ENCODE measurements at regions not wholly inside any gene's neighbourhood (a gene's known extent, or its start where the extent isn't known, plus 50 kb on each side); places are given as distances from the start of the nearest gene placed in this dataset.
"Not testable (repeated sequence)": the region's sequence is repeated elsewhere in the genome, so short reads cannot be mapped to it uniquely, and the experiment has no call there.

- no peak for DNase-seq
- in situ Hi-C loops (cut with HindIII; ENCODE audit: low pct_ligation_motif_present, low pct_unique_long_range_greater_than_20kb, low sequenced_read_pairs): no loop called here
Observed at GRCh38 chr2:75922191-75922590, 211.5 kb upstream of the GCFC2 start.

GRCh38 chr2:75920859-75921551 is 210.3 kb upstream of the GCFC2 start:
- in situ Hi-C loops (cut with HindIII; ENCODE audit: low pct_ligation_motif_present, low pct_unique_long_range_greater_than_20kb, low sequenced_read_pairs): no loop called here
- no peak for DNase-seq

- in situ Hi-C loops (cut with HindIII; ENCODE audit: low pct_ligation_motif_present, low pct_unique_long_range_greater_than_20kb, low sequenced_read_pairs): no loop called here
- DNase-seq: no peak
Observed at GRCh38 chr2:75915851-75916634, 205.3 kb upstream of the GCFC2 start.

- in situ Hi-C loops (cut with HindIII; ENCODE audit: low pct_ligation_motif_present, low pct_unique_long_range_greater_than_20kb, low sequenced_read_pairs): no loop called here
- DNase-seq: peak; percentile 46
Observed at GRCh38 chr2:75896779-75897366, 186.2 kb upstream of the GCFC2 start.

- in situ Hi-C loops (cut with HindIII; ENCODE audit: low pct_ligation_motif_present, low pct_unique_long_range_greater_than_20kb, low sequenced_read_pairs): no loop called here
- no peak for DNase-seq
Observed at GRCh38 chr2:75894170-75894569, 183.5 kb upstream of the GCFC2 start.

- in situ Hi-C loops (cut with HindIII; ENCODE audit: low pct_ligation_motif_present, low pct_unique_long_range_greater_than_20kb, low sequenced_read_pairs): no loop called here
Observed at GRCh38 chr2:75892490-75892889, 181.8 kb upstream of the GCFC2 start.

GRCh38 chr2:75882530-75882929 is 171.8 kb upstream of the GCFC2 start:
- in situ Hi-C loops (cut with HindIII; ENCODE audit: low pct_ligation_motif_present, low pct_unique_long_range_greater_than_20kb, low sequenced_read_pairs): no loop called here

More at GRCh38 chr2:75892490-75892889, 181.8 kb upstream of the GCFC2 start:
- no peak for DNase-seq

GRCh38 chr2:75875606-75876005 is 164.9 kb upstream of the GCFC2 start:
- in situ Hi-C loops (cut with HindIII; ENCODE audit: low pct_ligation_motif_present, low pct_unique_long_range_greater_than_20kb, low sequenced_read_pairs); DNase-seq: not testable (repeated sequence)

More at GRCh38 chr2:75882530-75882929, 171.8 kb upstream of the GCFC2 start:
- DNase-seq: no peak

GRCh38 chr2:75871762-75872614 is 161.3 kb upstream of the GCFC2 start:
- in situ Hi-C loops (cut with HindIII; ENCODE audit: low pct_ligation_motif_present, low pct_unique_long_range_greater_than_20kb, low sequenced_read_pairs); DNase-seq: not testable (repeated sequence)

- in situ Hi-C loops (cut with HindIII; ENCODE audit: low pct_ligation_motif_present, low pct_unique_long_range_greater_than_20kb, low sequenced_read_pairs): no loop called here
Observed at GRCh38 chr2:75870651-75871137, 160.0 kb upstream of the GCFC2 start.

GRCh38 chr2:75870133-75870532 is 159.4 kb upstream of the GCFC2 start:
- DNase-seq: no peak
- in situ Hi-C loops (cut with HindIII; ENCODE audit: low pct_ligation_motif_present, low pct_unique_long_range_greater_than_20kb, low sequenced_read_pairs): no loop called here

More at GRCh38 chr2:75870651-75871137, 160.0 kb upstream of the GCFC2 start:
- no peak for DNase-seq

- in situ Hi-C loops (cut with HindIII; ENCODE audit: low pct_ligation_motif_present, low pct_unique_long_range_greater_than_20kb, low sequenced_read_pairs): no loop called here
- DNase-seq: no peak
Observed at GRCh38 chr2:75865702-75866101, 155.0 kb upstream of the GCFC2 start.

- DNase-seq: no peak
- in situ Hi-C loops (cut with HindIII; ENCODE audit: low pct_ligation_motif_present, low pct_unique_long_range_greater_than_20kb, low sequenced_read_pairs): no loop called here
Observed at GRCh38 chr2:75865083-75865482, 154.4 kb upstream of the GCFC2 start.

GRCh38 chr2:75862547-75862946 is 151.8 kb upstream of the GCFC2 start:
- in situ Hi-C loops (cut with HindIII; ENCODE audit: low pct_ligation_motif_present, low pct_unique_long_range_greater_than_20kb, low sequenced_read_pairs): no loop called here
- DNase-seq: no peak

GRCh38 chr2:75853436-75853835 is 142.7 kb upstream of the GCFC2 start:
- no peak for DNase-seq
- in situ Hi-C loops (cut with HindIII; ENCODE audit: low pct_ligation_motif_present, low pct_unique_long_range_greater_than_20kb, low sequenced_read_pairs): no loop called here

GRCh38 chr2:75852639-75853038 is 141.9 kb upstream of the GCFC2 start:
- no peak for DNase-seq
- in situ Hi-C loops (cut with HindIII; ENCODE audit: low pct_ligation_motif_present, low pct_unique_long_range_greater_than_20kb, low sequenced_read_pairs): no loop called here

- DNase-seq: no peak
- in situ Hi-C loops (cut with HindIII; ENCODE audit: low pct_ligation_motif_present, low pct_unique_long_range_greater_than_20kb, low sequenced_read_pairs): no loop called here
Observed at GRCh38 chr2:75846683-75847190, 136.0 kb upstream of the GCFC2 start.

- no peak for DNase-seq
- in situ Hi-C loops (cut with HindIII; ENCODE audit: low pct_ligation_motif_present, low pct_unique_long_range_greater_than_20kb, low sequenced_read_pairs): no loop called here
Observed at GRCh38 chr2:75844651-75845050, 133.9 kb upstream of the GCFC2 start.
